Osteoblast (primary cell): ENCODE measurements at regions not wholly inside any gene's neighbourhood (a gene's known extent, or its start where the extent isn't known, plus 50 kb on each side); places are given as distances from the start of the nearest gene placed in this dataset.

Experiments
- DNase-seq: peaks from one replicate; pipeline ENCODE4 v3.0.0; 2011; ENCODE audit warnings: low spot score, mixed read lengths; ENCODE audit not compliant: insufficient read length; ENCODE audit errors: missing footprints
- H2AFZ ChIP-seq: 2 replicates; pipeline ENCODE4 v1.6.0; 2011; ENCODE audit warnings: mild to moderate bottlenecking, low read length
- H3K27ac ChIP-seq: 2 replicates; pipeline ENCODE4 v1.5.1; 2011; ENCODE audit warnings: mild to moderate bottlenecking, low read depth, low read length, moderate library complexity
- H3K27me3 ChIP-seq: 2 replicates; pipeline ENCODE4 v1.6.0; 2012; ENCODE audit warnings: mild to moderate bottlenecking, control low read depth, inconsistent platforms, low read length, moderate library complexity; ENCODE audit not compliant: insufficient read depth
- H3K36me3 ChIP-seq: 2 replicates; pipeline ENCODE4 v1.5.1; 2011; ENCODE audit warnings: mild to moderate bottlenecking, low read length, control low read depth, moderate library complexity; ENCODE audit not compliant: insufficient read depth
- H3K4me1 ChIP-seq: 2 replicates; pipeline ENCODE4 v1.5.1; 2011; ENCODE audit warnings: mild to moderate bottlenecking, low read length, control low read depth, moderate library complexity; ENCODE audit not compliant: insufficient read depth
- H3K4me2 ChIP-seq: 2 replicates; pipeline ENCODE4 v1.6.0; 2011; ENCODE audit warnings: mild to moderate bottlenecking, low read length; ENCODE audit not compliant: insufficient read depth
- H3K4me3 ChIP-seq: fragments of 200-600 bp; sonication (generic); 3 replicates; pipeline ENCODE4 v1.5.1; 2012; ENCODE audit warnings: mild to moderate bottlenecking, low read length, inconsistent platforms; ENCODE audit not compliant: insufficient read depth
- H3K79me2 ChIP-seq: 2 replicates; pipeline ENCODE4 v1.6.0; 2012; ENCODE audit warnings: mild to moderate bottlenecking, low read length, control low read depth, inconsistent platforms; ENCODE audit not compliant: insufficient read depth
- H3K9me3 ChIP-seq: 2 replicates; pipeline ENCODE4 v1.5.1; 2011; ENCODE audit warnings: low read depth, low read length, control low read depth
- H4K20me1 ChIP-seq: 2 replicates; pipeline ENCODE4 v1.6.0; 2012; ENCODE audit warnings: mild to moderate bottlenecking, low read length, control low read depth; ENCODE audit not compliant: insufficient read depth
- TF ChIP-seq, protein P1 (sequence below): IDR thresholded peaks from 2 replicates; pipeline ENCODE4 v1.5.1; 2011; ENCODE audit warnings: mild to moderate bottlenecking, low read depth, low read length, moderate library complexity; ENCODE audit errors: extremely low read depth

DNA sequence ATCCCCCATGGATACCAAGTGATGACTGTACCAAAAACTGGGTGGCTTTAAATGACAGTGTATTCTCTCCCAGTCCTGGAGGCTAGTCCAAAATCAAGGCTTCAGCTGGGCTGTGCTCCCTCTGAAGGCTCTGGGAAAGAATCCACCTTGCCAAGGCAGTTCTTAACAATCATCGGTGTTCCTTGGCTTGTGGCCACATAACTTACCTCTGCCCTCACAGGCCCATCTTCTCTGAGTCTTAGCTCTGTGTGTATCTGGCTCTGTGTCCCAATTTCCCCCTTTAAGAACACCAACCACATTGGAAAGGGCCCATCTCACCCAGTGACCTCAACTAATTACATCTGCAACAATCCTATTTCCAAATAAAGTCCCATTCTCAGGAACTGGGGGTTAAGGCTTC, 503.0 kb upstream of the PROK2 start:
- Histone ChIP-seq H3K36me3 (no peaks in the 10 kb centered on the region), H3K27ac (no peak overlapping the region), H3K4me3 (no peak overlapping the region), H3K27me3 (peaks cover 67% of the 10 kb centered on the region), H3K9me3 (peaks cover 3% of the 10 kb centered on the region), H3K4me1 (peaks cover 13% of the 10 kb centered on the region), H3K4me2 (no peak overlapping the region), H4K20me1 (no peaks in the 10 kb centered on the region), H2AFZ (no peak overlapping the region), H3K79me2 (no peaks in the 10 kb centered on the region)
- TF ChIP-seq, protein P1, sequence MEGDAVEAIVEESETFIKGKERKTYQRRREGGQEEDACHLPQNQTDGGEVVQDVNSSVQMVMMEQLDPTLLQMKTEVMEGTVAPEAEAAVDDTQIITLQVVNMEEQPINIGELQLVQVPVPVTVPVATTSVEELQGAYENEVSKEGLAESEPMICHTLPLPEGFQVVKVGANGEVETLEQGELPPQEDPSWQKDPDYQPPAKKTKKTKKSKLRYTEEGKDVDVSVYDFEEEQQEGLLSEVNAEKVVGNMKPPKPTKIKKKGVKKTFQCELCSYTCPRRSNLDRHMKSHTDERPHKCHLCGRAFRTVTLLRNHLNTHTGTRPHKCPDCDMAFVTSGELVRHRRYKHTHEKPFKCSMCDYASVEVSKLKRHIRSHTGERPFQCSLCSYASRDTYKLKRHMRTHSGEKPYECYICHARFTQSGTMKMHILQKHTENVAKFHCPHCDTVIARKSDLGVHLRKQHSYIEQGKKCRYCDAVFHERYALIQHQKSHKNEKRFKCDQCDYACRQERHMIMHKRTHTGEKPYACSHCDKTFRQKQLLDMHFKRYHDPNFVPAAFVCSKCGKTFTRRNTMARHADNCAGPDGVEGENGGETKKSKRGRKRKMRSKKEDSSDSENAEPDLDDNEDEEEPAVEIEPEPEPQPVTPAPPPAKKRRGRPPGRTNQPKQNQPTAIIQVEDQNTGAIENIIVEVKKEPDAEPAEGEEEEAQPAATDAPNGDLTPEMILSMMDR = no peak
- DNase-seq = no peak

DNA sequence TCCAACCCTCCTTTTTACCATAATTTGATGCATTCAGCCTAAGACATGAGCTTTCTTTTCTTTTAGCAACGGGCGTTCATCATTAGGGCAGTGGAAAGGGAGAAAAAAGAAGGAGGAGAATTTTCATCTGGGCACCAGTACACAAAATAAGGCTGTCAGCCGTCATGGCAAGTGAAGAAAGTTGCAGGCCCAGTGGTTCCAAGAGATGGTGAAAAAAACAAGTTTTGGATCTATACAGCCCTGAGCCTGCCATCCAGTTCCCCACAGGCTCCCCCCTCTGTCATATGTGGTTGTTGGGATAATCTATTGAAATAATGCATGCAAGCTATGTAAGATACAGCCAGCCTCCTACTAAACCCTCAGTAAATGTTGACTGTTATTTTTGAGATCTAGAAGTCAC, 500.6 kb upstream of the PROK2 start:
- TF ChIP-seq, protein P1 = no peak
- no peaks in the 10 kb centered on the region for H3K36me3 ChIP-seq
- no peak overlapping the region for H3K27ac ChIP-seq
- no peak overlapping the region for H2AFZ ChIP-seq
- H3K4me1 ChIP-seq = peaks cover 13% of the 10 kb centered on the region
- H3K9me3 ChIP-seq = peaks cover 9% of the 10 kb centered on the region
- no peaks in the 10 kb centered on the region for H4K20me1 ChIP-seq
- H3K4me2 ChIP-seq = no peak overlapping the region
- DNase-seq = no peak
- H3K4me3 ChIP-seq = no peak overlapping the region
- no peaks in the 10 kb centered on the region for H3K79me2 ChIP-seq
- H3K27me3 ChIP-seq = peaks cover 67% of the 10 kb centered on the region

DNA sequence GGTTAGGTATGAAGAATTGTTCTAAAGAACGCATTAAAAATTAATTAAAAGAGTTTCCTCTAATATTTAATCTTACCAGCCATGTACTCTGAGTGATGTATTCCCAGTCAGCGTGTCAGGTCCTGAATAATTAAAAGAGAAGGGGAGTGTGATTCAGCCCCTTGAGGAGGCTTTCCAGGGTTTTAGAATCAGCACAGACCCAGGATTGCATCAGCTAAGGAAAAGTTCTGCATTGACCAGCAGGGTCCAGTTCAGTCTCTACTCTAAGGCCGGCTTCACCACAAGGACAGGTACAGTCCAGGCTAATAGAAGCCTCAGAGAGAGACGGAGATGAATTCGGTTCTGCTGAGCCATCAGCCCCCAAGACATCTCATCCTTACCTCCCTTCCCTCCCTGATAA, 499.5 kb upstream of the PROK2 start:
- H3K4me1 ChIP-seq = peaks cover 10% of the 10 kb centered on the region
- TF ChIP-seq, protein P1 = no peak
- no peaks in the 10 kb centered on the region for H4K20me1 ChIP-seq
- no peak overlapping the region for H3K4me2 ChIP-seq
- H3K9me3 ChIP-seq = peaks cover 9% of the 10 kb centered on the region
- H3K27me3 ChIP-seq = peaks cover 69% of the 10 kb centered on the region
- no peaks in the 10 kb centered on the region for H3K36me3 ChIP-seq
- no peak overlapping the region for H3K27ac ChIP-seq
- H3K79me2 ChIP-seq = no peaks in the 10 kb centered on the region
- H2AFZ ChIP-seq = no peak overlapping the region
- DNase-seq = no peak
- no peak overlapping the region for H3K4me3 ChIP-seq

DNA sequence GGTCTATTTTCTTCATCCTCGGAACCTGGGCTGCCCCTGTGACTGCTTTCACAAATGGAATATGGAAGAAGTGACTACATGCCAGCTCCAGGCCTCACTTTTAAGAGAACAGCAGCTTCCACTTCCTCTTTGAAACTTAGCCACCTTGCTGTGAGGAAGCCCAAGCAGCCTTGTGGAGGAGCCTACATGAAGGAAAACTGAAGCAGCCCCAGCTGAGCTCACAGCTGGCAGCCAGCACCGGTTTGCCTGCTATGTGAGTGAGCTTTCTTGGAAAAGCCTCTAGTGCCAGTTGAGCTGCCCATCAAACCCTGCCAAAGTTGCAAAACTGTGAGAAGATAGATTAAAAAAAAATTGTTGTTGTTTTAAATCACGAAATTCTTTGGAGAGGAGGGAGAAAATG, 498.0 kb upstream of the PROK2 start:
- Histone ChIP-seq H3K4me1 (no peaks in the 10 kb centered on the region), H3K4me2 (no peak overlapping the region), H3K79me2 (no peaks in the 10 kb centered on the region), H2AFZ (no peak overlapping the region), H3K27ac (no peak overlapping the region), H3K4me3 (no peak overlapping the region), H3K27me3 (peaks cover 75% of the 10 kb centered on the region), H3K36me3 (no peaks in the 10 kb centered on the region), H3K9me3 (peaks cover 9% of the 10 kb centered on the region), H4K20me1 (no peaks in the 10 kb centered on the region)
- TF ChIP-seq, protein P1 = no peak
- no peak for DNase-seq
